ENCODE measurements at regions not wholly inside any gene's neighbourhood (a gene's known extent, or its start where the extent isn't known, plus 50 kb on each side); places are given as distances from the start of the nearest gene placed in this dataset.

DNA sequence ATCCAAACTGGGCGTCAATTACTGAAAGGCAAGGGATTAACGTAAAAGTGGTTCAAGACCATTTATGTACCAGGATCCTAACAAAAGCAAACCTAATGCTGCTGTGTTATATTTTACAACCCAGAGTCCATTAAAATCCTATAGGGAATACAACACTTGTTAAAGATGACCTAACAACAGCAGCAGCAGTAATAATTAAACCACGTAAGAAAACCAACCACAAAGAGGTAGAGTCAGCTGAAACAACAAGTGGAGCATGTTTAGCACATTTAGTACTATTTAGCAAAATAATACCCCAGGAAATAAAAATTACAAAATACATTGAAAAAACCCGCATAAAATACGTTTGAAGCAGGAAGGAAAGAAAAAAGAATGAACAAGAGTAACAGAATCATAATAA is 82.1 kb upstream of the AGBL1 start:
- TF ChIP-seq, protein P1, sequence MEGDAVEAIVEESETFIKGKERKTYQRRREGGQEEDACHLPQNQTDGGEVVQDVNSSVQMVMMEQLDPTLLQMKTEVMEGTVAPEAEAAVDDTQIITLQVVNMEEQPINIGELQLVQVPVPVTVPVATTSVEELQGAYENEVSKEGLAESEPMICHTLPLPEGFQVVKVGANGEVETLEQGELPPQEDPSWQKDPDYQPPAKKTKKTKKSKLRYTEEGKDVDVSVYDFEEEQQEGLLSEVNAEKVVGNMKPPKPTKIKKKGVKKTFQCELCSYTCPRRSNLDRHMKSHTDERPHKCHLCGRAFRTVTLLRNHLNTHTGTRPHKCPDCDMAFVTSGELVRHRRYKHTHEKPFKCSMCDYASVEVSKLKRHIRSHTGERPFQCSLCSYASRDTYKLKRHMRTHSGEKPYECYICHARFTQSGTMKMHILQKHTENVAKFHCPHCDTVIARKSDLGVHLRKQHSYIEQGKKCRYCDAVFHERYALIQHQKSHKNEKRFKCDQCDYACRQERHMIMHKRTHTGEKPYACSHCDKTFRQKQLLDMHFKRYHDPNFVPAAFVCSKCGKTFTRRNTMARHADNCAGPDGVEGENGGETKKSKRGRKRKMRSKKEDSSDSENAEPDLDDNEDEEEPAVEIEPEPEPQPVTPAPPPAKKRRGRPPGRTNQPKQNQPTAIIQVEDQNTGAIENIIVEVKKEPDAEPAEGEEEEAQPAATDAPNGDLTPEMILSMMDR (IDR thresholded peaks at IDR 0.05), result no peak
- no peak for TF ChIP-seq POLR2A (IDR thresholded peaks at IDR 0.05)
